Fibroblast of the aortic adventitia (primary cell): ENCODE measurements at regions not wholly inside any gene's neighbourhood (a gene's known extent, or its start where the extent isn't known, plus 50 kb on each side); places are given as distances from the start of the nearest gene placed in this dataset.

Experiments used
- DNase-seq: peaks from one replicate; pipeline ENCODE4 v3.0.0-alpha.2; 2010; ENCODE audit warnings: low read depth
- H3K4me3 ChIP-seq: 2 replicates; pipeline ENCODE4 v1.5.1; 2011; ENCODE audit warnings: low read depth, mild to moderate bottlenecking, control low read depth, low read length, moderate library complexity
- TF ChIP-seq, protein P1 (sequence below): IDR thresholded peaks from 2 replicates; pipeline ENCODE4 v1.5.1; 2011; ENCODE audit warnings: mild to moderate bottlenecking, low read length, control low read depth, inconsistent platforms; ENCODE audit not compliant: insufficient read depth

DNA sequence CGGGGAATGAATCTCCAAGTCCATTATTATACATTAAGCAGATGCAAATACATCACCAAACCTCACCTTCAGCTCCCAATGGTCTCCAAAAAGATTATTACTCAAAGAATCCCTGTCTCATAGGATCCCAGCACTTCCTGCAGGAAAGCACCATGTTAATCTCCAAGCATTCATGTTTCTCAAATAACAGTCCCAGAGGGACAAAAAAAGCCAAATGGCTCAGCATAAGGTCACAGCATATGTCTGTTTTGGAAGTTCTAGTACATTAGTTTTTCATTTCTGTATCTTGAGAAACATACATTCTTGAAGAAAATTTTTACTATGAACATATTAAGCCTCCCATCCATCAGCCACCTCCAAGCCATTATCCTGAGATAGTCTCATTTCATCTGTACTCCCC, 103.3 kb downstream of the METTL4 start:
- no peak for DNase-seq
- no peak overlapping the region for H3K4me3 ChIP-seq
- TF ChIP-seq, protein P1, sequence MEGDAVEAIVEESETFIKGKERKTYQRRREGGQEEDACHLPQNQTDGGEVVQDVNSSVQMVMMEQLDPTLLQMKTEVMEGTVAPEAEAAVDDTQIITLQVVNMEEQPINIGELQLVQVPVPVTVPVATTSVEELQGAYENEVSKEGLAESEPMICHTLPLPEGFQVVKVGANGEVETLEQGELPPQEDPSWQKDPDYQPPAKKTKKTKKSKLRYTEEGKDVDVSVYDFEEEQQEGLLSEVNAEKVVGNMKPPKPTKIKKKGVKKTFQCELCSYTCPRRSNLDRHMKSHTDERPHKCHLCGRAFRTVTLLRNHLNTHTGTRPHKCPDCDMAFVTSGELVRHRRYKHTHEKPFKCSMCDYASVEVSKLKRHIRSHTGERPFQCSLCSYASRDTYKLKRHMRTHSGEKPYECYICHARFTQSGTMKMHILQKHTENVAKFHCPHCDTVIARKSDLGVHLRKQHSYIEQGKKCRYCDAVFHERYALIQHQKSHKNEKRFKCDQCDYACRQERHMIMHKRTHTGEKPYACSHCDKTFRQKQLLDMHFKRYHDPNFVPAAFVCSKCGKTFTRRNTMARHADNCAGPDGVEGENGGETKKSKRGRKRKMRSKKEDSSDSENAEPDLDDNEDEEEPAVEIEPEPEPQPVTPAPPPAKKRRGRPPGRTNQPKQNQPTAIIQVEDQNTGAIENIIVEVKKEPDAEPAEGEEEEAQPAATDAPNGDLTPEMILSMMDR = no peak

DNA sequence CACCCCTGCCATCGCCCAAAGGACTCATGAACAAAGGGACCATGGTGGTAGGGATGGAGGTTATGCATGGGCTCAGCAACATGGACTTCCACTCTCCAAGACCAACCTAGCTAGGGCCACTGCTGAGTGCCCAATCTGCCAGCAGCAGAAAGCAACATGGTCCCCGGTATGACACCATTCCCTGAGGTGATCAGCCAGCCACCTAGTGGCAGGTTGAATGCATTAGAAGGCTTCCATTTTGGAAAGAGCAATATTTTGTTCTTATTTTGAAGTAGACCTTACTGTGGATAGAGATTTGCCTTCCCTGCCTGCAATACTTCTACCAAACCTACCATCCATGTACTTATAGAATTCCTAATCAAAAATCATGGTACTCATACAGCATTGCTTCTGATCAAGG, 99.8 kb downstream of the METTL4 start:
- DNase-seq = no peak
- TF ChIP-seq, protein P1 = no peak
- no peak overlapping the region for H3K4me3 ChIP-seq

DNA sequence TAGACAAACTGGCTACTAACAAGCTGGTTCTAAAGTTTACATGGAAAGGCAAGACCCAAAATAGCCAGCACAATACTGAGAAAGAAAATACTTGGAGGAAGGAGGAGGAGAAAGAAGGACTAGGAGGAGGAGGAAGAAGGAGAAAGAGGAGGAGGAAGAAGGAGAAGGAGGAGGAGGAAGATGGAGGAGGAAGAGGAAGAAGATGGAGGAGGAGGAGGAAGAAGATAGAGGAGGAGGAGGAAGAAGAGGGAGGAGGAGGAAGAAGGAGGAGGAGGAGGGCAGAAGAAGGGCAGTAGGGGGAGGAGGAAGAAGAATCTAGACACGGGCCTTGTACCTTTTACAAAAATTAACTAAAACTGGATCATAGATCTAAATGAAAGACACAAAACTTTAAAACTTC, 92.6 kb downstream of the METTL4 start:
- TF ChIP-seq, protein P1 = no peak
- no peak for DNase-seq
- H3K4me3 ChIP-seq = no peak overlapping the region

DNA sequence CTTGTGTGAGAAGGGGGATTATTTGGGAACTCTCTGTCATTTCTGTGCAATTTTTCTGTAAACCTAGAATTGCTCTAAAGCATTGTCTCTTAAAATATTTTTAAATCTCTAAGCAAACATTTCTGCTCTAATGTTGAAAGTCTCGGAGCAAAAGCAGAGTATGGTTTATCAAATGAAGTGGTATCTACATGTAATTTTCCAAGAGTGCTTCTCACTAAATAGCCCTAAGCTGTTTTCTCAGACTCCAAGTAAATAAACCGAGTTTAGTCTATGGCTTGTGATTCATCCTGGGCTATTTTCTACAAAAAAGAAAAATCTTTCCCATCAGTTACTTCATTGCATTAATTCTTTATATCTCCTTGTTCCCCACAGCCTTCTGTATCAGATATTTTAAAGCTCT, 90.8 kb downstream of the METTL4 start:
- TF ChIP-seq, protein P1 = no peak
- H3K4me3 ChIP-seq = no peak overlapping the region
- no peak for DNase-seq

DNA sequence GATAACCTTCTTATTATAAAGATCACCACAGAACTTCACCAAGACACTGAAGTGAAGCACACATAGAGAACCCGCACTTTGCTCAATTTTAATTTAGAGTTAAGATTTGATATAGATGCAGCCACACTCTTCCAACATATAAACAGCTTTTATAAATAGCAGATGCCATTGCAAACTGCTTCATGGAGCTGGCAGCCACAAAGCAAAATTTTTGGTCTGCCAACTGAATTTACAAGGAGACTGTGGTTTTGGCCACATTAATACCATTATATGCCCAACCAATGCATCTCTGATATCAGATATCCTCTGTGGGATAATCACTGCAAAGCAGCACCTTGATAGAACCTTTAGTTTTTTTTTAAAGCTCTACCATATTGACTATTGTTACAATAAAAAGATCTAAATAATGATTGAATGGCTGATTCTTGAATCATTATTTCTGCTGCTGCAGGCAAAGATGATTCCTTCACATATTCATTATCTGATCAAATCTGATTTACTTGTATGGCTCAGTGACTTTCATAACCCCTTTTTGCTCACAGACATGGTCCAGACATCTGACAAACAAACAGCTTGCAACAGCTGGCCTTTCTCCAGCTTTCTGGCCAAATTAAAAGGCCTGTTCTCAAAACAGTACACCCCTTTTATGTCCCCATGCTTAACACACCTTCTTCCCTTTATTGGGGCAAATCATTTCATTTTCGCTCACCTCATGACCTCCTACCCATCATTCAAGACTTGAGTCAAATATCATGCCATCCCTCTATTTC, 88.4 kb downstream of the METTL4 start:
- TF ChIP-seq, protein P1 = no peak
- no peak overlapping the region for H3K4me3 ChIP-seq
- no peak for DNase-seq

DNA sequence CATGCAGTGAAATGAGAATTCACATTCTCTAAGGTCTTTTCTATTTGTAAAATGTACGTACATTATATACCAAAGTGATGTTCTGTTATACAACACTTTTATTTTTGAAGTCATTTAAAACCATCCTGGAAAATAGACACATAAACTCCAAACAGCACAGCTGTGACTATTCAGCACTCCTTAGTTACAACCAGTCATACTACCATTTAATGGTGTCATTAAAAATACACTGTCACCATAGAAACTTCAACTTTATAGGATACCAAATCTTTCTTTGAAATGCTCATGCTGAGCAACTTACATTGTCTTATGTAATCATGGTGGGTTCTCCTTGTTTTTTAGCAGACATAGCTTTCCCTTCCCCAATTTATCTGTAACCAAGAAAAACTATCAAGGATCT, 85.3 kb downstream of the METTL4 start:
- TF ChIP-seq, protein P1 = no peak
- no peak overlapping the region for H3K4me3 ChIP-seq
- no peak for DNase-seq

DNA sequence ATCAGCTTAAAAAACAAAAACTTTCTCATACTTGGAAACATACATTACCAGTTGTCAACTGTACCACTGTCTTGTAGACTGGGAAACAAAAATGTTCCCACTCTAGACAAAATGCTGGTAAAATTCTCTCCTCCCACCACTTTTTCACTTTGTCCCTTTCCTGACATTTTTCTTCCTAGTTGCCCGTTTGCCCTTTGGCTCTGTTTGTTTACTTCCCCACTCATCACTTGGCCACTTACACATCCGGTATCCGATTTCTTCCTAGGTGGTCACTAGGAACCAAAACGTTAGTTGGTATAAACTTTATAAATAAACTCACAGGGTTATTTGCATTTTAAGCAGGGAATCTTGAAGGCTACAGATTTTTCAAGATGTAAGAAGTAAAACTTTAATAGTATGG, 84.9 kb downstream of the METTL4 start:
- DNase-seq = no peak
- TF ChIP-seq, protein P1 = no peak
- no peak overlapping the region for H3K4me3 ChIP-seq
